A549 (cell line): ENCODE measurements at regions not wholly inside any gene's neighbourhood (a gene's known extent, or its start where the extent isn't known, plus 50 kb on each side); places are given as distances from the start of the nearest gene placed in this dataset.

Experiments
- ATOH8 ChIP-seq: fragments of 250-450 bp; sonication (Bioruptor Pico); IDR thresholded peaks from 2 replicates; pipeline ENCODE4 v1.5.0; 2020; ENCODE audit warnings: low read depth, mild to moderate bottlenecking, moderate library complexity
- EP300 ChIP-seq, 2 experiments: fragments of >200 bp; sonication (Bioruptor Twin); formaldehyde crosslinking; IDR thresholded peaks; 2 replicates in 1 of 2; 3 replicates in 1 of 2; pipeline ENCODE4 v1.6.1; 2016 to 2017
- ESRRA ChIP-seq: fragments of 150-350 bp; IDR thresholded peaks from 2 replicates; pipeline ENCODE4 v1.6.1; 2014; ENCODE audit warnings: mild to moderate bottlenecking, low read length, borderline replicate concordance
- MAFK ChIP-seq: fragments of 450-650 bp; IDR thresholded peaks from 2 replicates; pipeline ENCODE4 v1.6.1; 2014; ENCODE audit not compliant: partially characterized antibody
- MYC ChIP-seq: IDR thresholded peaks from 2 replicates; pipeline ENCODE4 v1.6.1; 2012; ENCODE audit warnings: mild to moderate bottlenecking, inconsistent platforms, low read length, improper control_type of control experiment, borderline replicate concordance
- POLR2A ChIP-seq: IDR thresholded peaks from 2 replicates; pipeline ENCODE4 v1.6.1; 2012; ENCODE audit warnings: mild to moderate bottlenecking, low read length
- POLR2AphosphoS2 ChIP-seq: conservative IDR thresholded peaks from 2 replicates; pipeline ENCODE4 v1.6.1; 2012; ENCODE audit warnings: low read length, improper control_type of control experiment, inconsistent platforms
- RAD21 ChIP-seq, 2 experiments: fragments of >200 bp in 1 of 2; sonication (Bioruptor Twin) in 1 of 2; formaldehyde crosslinking in 1 of 2; IDR thresholded peaks in 1 of 2; conservative IDR thresholded peaks in 1 of 2; 2 replicates in 1 of 2; 3 replicates in 1 of 2; pipeline ENCODE4 v1.6.1; 2012 to 2018; ENCODE audit warnings: inconsistent platforms in 1 of 2
- SREBF2 ChIP-seq: fragments of 450-650 bp; IDR thresholded peaks from 2 replicates; pipeline ENCODE4 v1.6.1; 2014; ENCODE audit warnings: mild to moderate bottlenecking, moderate library complexity
- USF2 ChIP-seq: fragments of 450-650 bp; IDR thresholded peaks from 2 replicates; pipeline ENCODE4 v1.6.1; 2014; ENCODE audit warnings: antibody characterized with exemption
- TF ChIP-seq, protein P1 (sequence below): fragments of >200 bp; sonication (Bioruptor Twin); formaldehyde crosslinking; IDR thresholded peaks from 3 replicates; pipeline ENCODE4 v1.5.1; 2016
- TF ChIP-seq, protein P2 (sequence below): IDR thresholded peaks from 2 replicates; pipeline ENCODE4 v1.6.1; 2012
- TF ChIP-seq, protein P3 (sequence below): IDR thresholded peaks from 2 replicates; pipeline ENCODE4 v1.6.1; 2012

- TF ChIP-seq, protein P1, sequence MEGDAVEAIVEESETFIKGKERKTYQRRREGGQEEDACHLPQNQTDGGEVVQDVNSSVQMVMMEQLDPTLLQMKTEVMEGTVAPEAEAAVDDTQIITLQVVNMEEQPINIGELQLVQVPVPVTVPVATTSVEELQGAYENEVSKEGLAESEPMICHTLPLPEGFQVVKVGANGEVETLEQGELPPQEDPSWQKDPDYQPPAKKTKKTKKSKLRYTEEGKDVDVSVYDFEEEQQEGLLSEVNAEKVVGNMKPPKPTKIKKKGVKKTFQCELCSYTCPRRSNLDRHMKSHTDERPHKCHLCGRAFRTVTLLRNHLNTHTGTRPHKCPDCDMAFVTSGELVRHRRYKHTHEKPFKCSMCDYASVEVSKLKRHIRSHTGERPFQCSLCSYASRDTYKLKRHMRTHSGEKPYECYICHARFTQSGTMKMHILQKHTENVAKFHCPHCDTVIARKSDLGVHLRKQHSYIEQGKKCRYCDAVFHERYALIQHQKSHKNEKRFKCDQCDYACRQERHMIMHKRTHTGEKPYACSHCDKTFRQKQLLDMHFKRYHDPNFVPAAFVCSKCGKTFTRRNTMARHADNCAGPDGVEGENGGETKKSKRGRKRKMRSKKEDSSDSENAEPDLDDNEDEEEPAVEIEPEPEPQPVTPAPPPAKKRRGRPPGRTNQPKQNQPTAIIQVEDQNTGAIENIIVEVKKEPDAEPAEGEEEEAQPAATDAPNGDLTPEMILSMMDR: no peak
- TF ChIP-seq RAD21 (conservative IDR thresholded peaks at IDR 0.05 in 1 of 2, IDR thresholded peaks at IDR 0.05 in 1 of 2) (no peak), EP300 (IDR thresholded peaks at IDR 0.05) (no peak), POLR2A (no peak), POLR2AphosphoS2 (no peak), ESRRA (no peak), MYC (no peak), MAFK (no peak), SREBF2 (no peak), USF2 (no peak), ATOH8 (CRISPR knock-in tag) (no peak)
- TF ChIP-seq, protein P2, sequence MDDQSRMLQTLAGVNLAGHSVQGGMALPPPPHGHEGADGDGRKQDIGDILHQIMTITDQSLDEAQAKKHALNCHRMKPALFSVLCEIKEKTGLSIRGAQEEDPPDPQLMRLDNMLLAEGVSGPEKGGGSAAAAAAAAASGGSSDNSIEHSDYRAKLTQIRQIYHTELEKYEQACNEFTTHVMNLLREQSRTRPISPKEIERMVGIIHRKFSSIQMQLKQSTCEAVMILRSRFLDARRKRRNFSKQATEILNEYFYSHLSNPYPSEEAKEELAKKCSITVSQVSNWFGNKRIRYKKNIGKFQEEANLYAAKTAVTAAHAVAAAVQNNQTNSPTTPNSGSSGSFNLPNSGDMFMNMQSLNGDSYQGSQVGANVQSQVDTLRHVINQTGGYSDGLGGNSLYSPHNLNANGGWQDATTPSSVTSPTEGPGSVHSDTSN: no peak
- TF ChIP-seq, protein P3, sequence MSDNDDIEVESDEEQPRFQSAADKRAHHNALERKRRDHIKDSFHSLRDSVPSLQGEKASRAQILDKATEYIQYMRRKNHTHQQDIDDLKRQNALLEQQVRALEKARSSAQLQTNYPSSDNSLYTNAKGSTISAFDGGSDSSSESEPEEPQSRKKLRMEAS: no peak
Observed at GRCh38 chr5:56552612-56553268, 262.6 kb upstream of the MAP3K1 start.
